DND-41 (cell line): ENCODE measurements at regions not wholly inside any gene's neighbourhood (a gene's known extent, or its start where the extent isn't known, plus 50 kb on each side); places are given as distances from the start of the nearest gene placed in this dataset.

Experiments
- ATAC-seq: fragments of 200-7000 bp; cut with Tn5 transposase; 3 replicates; pipeline ENCODE4 v1.9.1; 2021; ENCODE audit warnings: low read depth; ENCODE audit not compliant: insufficient read depth
- DNase-seq: peaks from one replicate; pipeline ENCODE4 v3.0.0-alpha.2; 2020
- H2AFZ ChIP-seq: 2 replicates; pipeline ENCODE4 v1.6.0; 2012; ENCODE audit warnings: low read depth, low read length
- H3K27ac ChIP-seq: 2 replicates; pipeline ENCODE4 v1.5.1; 2012; ENCODE audit warnings: low read length, inconsistent platforms
- H3K27me3 ChIP-seq: fragments of 200-600 bp; sonication (generic); 2 replicates; pipeline ENCODE4 v1.6.0; 2012; ENCODE audit warnings: low read length, mild to moderate bottlenecking, inconsistent platforms; ENCODE audit not compliant: insufficient read depth, poor library complexity
- H3K36me3 ChIP-seq: 2 replicates; pipeline ENCODE4 v1.5.1; 2012; ENCODE audit warnings: low read length, inconsistent platforms; ENCODE audit not compliant: insufficient read depth
- H3K4me1 ChIP-seq: 2 replicates; pipeline ENCODE4 v1.5.1; 2012; ENCODE audit warnings: mild to moderate bottlenecking, low read length; ENCODE audit not compliant: insufficient read depth
- H3K4me2 ChIP-seq: 2 replicates; pipeline ENCODE4 v1.6.0; 2012; ENCODE audit warnings: mild to moderate bottlenecking, moderate library complexity, low read length, inconsistent platforms; ENCODE audit not compliant: insufficient read depth
- H3K4me3 ChIP-seq, 2 experiments: fragments of 200-600 bp in 1 of 2; shearing (Covaris generic) in 1 of 2; 2 replicates each; pipeline ENCODE4 v1.5.1; 2012 to 2016; ENCODE audit warnings: inconsistent platforms in 2 of 2, low read length in 2 of 2, mild to moderate bottlenecking in 2 of 2, low read depth in 1 of 2, moderate library complexity in 1 of 2
- H3K79me2 ChIP-seq: 2 replicates; pipeline ENCODE4 v1.6.0; 2012; ENCODE audit warnings: low read length, inconsistent platforms; ENCODE audit not compliant: insufficient read depth
- H3K9ac ChIP-seq: 2 replicates; pipeline ENCODE4 v1.6.0; 2012; ENCODE audit warnings: low read depth, mild to moderate bottlenecking, inconsistent platforms, low read length, moderate library complexity
- H3K9me3 ChIP-seq: 2 replicates; pipeline ENCODE4 v1.5.1; 2012; ENCODE audit warnings: low read length, moderate library complexity, mild to moderate bottlenecking, inconsistent platforms; ENCODE audit not compliant: insufficient read depth, severe bottlenecking
- H4K20me1 ChIP-seq: 2 replicates; pipeline ENCODE4 v1.6.0; 2012; ENCODE audit warnings: low read length; ENCODE audit not compliant: insufficient read depth
- EZH2 ChIP-seq: IDR thresholded peaks from 3 replicates; pipeline ENCODE4 v1.6.1; 2012; ENCODE audit warnings: borderline replicate concordance, low read depth, mild to moderate bottlenecking, moderate library complexity, low read length, inconsistent platforms; ENCODE audit not compliant: severe bottlenecking
- TF ChIP-seq, protein P1 (sequence below): IDR thresholded peaks from 2 replicates; pipeline ENCODE4 v1.5.1; 2012; ENCODE audit warnings: borderline replicate concordance, low read length, moderate library complexity, mild to moderate bottlenecking; ENCODE audit not compliant: poor library complexity, severe bottlenecking; ENCODE audit errors: extremely low read depth

DNA sequence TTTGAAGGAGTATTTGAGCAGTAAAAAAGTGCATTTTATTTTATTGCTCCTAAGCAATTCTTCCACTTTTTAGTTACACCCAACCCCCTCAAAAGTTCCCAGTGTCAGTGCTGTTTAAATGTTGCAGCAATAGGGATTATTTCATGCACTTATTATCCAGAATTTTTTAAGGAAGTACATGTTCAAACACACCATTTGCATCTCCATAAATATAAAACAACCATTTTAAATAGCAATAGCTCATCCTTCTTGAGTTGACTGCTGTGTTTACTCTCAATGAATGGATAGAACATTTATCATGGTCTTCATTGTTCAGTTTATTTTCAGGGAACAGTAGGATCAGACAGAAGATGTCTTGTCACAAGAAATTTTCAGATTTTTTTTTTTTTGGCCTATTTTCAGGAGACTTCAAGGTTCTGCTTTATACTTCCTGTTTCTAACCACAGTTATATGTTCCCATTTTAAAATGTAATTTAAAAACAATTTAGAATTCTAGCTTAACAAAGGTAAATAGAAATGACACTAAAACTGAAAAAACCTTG, 171.9 kb downstream of the TMA16 start:
- H4K20me1 ChIP-seq: no peaks in the 10 kb centered on the region
- H3K27ac ChIP-seq: no peak overlapping the region

DNA sequence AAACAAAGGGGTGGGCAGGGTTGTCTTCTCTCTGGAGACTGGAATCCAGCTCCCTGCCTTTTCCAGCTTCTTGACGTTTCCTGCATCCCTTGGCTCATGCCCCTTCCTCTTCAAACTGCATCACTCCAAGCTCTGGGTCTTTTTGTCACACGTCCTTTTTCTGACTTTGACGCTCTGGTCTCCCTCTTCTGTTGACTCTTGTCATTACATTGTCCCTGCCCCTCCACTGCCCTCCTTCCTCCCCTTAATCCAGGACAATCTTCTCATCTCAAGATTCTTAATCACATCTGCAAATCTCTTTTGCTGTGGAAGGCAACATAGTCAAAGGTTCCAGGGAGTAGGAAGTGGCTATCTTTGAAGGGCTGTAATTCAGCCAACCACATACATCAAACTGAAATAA, 178.3 kb downstream of the TMA16 start:
- no peak overlapping the region for H3K27ac ChIP-seq
- no peaks in the 10 kb centered on the region for H3K4me1 ChIP-seq
- no peak for DNase-seq
- no peak overlapping the region for H2AFZ ChIP-seq
- no peak overlapping the region for H3K4me2 ChIP-seq
- H3K79me2 ChIP-seq: no peaks in the 10 kb centered on the region
- H3K36me3 ChIP-seq: no peaks in the 10 kb centered on the region
- H4K20me1 ChIP-seq: no peaks in the 10 kb centered on the region
- H3K9me3 ChIP-seq: no peaks in the 10 kb centered on the region
- H3K27me3 ChIP-seq: no peaks in the 10 kb centered on the region
- no peak for TF ChIP-seq EZH2
- TF ChIP-seq, protein P1, sequence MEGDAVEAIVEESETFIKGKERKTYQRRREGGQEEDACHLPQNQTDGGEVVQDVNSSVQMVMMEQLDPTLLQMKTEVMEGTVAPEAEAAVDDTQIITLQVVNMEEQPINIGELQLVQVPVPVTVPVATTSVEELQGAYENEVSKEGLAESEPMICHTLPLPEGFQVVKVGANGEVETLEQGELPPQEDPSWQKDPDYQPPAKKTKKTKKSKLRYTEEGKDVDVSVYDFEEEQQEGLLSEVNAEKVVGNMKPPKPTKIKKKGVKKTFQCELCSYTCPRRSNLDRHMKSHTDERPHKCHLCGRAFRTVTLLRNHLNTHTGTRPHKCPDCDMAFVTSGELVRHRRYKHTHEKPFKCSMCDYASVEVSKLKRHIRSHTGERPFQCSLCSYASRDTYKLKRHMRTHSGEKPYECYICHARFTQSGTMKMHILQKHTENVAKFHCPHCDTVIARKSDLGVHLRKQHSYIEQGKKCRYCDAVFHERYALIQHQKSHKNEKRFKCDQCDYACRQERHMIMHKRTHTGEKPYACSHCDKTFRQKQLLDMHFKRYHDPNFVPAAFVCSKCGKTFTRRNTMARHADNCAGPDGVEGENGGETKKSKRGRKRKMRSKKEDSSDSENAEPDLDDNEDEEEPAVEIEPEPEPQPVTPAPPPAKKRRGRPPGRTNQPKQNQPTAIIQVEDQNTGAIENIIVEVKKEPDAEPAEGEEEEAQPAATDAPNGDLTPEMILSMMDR: no peak
- no peak overlapping the region for H3K4me3 ChIP-seq
- ATAC-seq: no peak
- H3K9ac ChIP-seq: no peak overlapping the region

More for the DNA sequence above, 171.9 kb downstream of the TMA16 start:
- Histone ChIP-seq H3K4me3 (no peak overlapping the region), H3K9me3 (no peaks in the 10 kb centered on the region), H3K9ac (no peak overlapping the region), H3K4me1 (no peaks in the 10 kb centered on the region), H3K36me3 (no peaks in the 10 kb centered on the region), H2AFZ (no peak overlapping the region), H3K4me2 (no peak overlapping the region), H3K27me3 (no peaks in the 10 kb centered on the region), H3K79me2 (no peaks in the 10 kb centered on the region)
- DNase-seq: no peak
- no peak for ATAC-seq
- TF ChIP-seq EZH2: no peak
- TF ChIP-seq, protein P1: no peak

- Histone ChIP-seq H3K36me3 (no peaks in the 10 kb centered on the region), H3K79me2 (no peaks in the 10 kb centered on the region), H3K4me1 (no peaks in the 10 kb centered on the region), H3K27ac (no peak overlapping the region), H3K4me3 (no peak overlapping the region), H2AFZ (no peak overlapping the region), H4K20me1 (no peaks in the 10 kb centered on the region), H3K4me2 (no peak overlapping the region), H3K9ac (no peak overlapping the region), H3K27me3 (no peaks in the 10 kb centered on the region), H3K9me3 (no peaks in the 10 kb centered on the region)
- no peak for ATAC-seq
- no peak for DNase-seq
- no peak for TF ChIP-seq EZH2
- TF ChIP-seq, protein P1: no peak
Measured at GRCh38 chr4:163673848-163674697, 179.6 kb downstream of the TMA16 start.
